Activated CD4-positive, alpha-beta T cell treated with anti-CD3 and anti-CD28 coated beads, Interleukin-2, Interleukin-6, amounts not matched to agents 100 ng/mL and 50 ng/mL, durations not matched to agents 16 hours and 8 hours (primary cell): ENCODE measurements at regions not wholly inside any gene's neighbourhood (a gene's known extent, or its start where the extent isn't known, plus 50 kb on each side); places are given as distances from the start of the nearest gene placed in this dataset.

Experiments used
- DNase-seq: peaks from one replicate; pipeline ENCODE4 v3.0.0-alpha.2; 2020

- no peak for DNase-seq
Observed at GRCh38 chr12:41924111-41924510, 220.6 kb downstream of the GXYLT1 start.

DNA sequence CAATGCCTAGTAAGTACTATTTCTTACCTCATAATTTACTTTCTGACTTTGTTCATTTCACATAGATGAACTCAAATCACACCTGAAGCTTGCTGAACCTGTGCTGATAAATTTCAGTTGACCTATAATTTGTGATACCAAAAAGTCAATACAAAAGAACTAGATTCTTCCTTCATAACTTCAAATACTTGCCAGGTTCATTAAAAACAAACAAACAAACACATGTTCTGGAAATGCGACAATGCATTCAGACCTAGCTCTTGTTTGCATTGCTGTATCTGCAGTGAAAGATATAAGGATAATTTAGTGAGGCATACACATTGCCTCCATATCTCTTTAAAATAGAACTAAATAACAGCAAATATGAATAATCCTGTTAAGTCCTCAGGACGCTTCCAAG, 221.3 kb downstream of the GXYLT1 start:
- DNase-seq, result no peak

DNA sequence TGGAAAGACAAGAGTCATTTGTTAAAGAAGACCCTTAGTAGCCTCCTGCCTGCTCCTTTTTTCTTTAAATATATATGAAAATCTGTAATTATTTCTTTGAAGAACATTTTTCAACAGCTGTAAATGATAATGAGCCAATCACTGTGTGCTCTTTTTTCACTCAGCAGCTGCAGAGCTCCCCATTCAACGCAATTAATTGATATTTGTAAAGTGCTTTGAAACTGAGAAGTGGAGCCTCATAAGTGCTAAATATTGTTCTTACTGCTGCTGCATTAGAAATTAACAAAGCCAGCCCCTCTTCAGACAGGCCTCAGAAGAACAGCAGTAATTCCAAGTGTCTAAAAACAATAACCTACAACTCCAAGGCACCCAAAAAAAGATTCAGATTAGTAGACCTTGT, 224.3 kb downstream of the GXYLT1 start:
- no peak for DNase-seq

GRCh38 chr12:41919526-41920261, 225.0 kb downstream of the GXYLT1 start:
- DNase-seq, result no peak

GRCh38 chr12:41919048-41919447, 225.6 kb downstream of the GXYLT1 start:
- no peak for DNase-seq

GRCh38 chr12:41917938-41918341, 226.7 kb downstream of the GXYLT1 start:
- DNase-seq, result no peak

DNA sequence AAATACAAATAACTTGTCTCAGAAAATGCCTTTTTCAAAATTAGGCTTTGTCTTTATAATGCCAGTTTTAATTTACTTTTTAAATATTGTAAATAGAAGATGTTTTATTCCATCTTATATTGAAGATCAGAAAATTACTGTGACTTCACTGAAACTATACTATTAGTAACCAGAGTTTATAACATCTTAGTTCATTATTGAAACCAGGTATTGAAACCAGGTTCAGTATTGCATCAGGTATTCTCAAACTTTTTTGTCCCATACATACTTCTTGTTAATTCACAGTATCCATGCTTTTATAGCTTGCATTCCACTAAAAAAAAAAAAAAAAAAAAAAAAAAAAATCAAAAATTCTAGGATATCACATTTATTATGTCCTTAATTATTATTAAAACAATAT, 227.5 kb downstream of the GXYLT1 start:
- DNase-seq, result no peak

GRCh38 chr12:41910578-41911320, 233.9 kb downstream of the GXYLT1 start:
- no peak for DNase-seq

GRCh38 chr12:41908206-41908605, 236.5 kb downstream of the GXYLT1 start:
- DNase-seq, result no peak

GRCh38 chr12:41907550-41907949, 237.1 kb downstream of the GXYLT1 start:
- DNase-seq, result no peak

- DNase-seq, result no peak
Observed at GRCh38 chr12:41907021-41907420, 237.7 kb downstream of the GXYLT1 start.

DNA sequence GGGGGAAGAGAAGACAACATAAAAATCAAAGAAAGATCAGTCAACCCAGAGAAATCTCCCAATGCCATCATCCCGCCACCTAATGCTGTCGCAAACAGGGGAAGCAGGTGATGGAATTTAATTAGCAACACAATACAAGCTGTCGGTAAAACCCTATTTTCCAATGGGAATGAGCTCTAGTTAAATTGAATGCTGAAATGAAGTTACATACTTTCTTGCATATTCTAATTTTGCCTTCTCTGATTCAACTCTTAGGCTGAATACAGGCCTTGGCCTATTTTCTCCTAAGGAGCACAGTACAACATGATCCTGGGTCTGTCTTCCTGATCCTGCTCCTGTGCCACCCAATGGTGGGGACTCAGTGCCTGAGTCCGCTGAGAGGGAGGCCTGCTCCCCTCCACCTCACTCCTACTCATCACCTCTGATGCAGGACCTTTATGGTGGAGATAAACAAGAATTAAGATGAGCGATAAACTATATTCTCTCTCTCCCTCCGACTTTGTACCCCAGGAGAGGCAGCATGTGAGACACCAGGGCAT, 238.8 kb downstream of the GXYLT1 start:
- no peak for DNase-seq

DNA sequence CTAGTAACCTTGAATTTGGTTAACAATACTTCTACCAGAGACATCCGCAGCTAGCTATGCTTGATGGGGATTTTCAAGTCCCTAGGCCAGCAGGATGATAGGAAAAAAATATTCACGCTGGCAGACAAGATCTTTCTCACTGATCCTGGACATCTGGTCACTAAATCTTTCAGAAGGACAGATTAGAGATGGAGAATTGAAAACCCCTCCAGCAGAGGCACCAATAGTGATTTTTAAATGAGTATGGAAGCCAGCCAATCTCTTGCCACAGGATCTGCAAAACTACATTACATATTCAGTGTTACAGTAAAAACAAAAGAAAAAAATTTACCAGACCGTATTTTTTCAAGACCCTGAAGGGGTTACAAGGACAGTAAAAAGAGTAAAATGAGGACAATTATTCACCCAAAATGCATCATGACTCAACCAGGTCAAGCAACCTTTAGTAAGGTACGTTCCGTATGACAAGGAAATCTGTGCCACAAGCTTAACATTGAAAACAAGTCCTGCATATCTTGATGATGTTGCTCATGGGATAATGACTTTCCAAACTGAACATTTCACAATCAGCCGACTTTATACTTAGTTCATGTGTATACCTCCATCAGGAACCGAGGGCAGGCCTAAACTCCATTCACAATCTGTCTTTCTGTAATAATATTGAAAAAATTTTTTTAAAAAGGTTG, 239.5 kb downstream of the GXYLT1 start:
- DNase-seq, result no peak

DNA sequence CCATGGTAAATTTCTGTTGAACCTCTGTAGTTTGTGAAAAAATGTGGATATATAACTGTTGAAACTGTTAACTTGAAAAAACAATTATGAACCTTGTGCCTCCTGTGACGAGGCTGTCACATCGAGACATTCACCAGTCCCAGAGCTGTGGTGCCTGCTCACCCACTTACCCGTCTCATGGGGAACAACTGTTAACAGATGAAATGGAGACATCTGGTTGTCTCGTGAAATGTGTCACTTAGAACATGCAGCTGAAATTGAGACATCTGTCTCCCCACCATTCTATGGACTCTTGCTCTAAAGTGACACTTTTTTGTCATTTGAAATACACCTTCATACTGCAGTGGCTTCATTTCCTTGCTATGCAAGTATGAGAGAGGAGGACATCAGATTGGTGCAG, 240.6 kb downstream of the GXYLT1 start:
- DNase-seq, result no peak

GRCh38 chr12:41903014-41903708, 241.5 kb downstream of the GXYLT1 start:
- no peak for DNase-seq

GRCh38 chr12:41899577-41899976, 245.1 kb downstream of the GXYLT1 start:
- no peak for DNase-seq

DNA sequence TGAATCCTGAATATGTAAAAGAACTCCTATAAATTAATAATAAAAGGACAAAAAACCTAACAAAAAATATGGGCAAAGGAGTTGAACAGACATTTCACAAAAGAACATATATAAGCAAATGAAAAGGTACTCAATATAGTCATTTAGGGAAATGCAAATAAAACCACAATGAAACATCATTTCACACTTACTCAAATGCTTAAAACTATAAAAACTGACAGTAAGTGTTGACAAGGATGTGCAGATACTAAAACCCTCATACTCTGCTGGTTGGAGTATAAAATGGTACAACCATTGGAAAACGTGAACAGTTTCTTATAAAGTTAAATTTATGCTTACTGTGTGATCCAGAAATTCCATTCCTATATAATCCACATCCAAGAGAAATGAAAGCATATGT, 247.1 kb downstream of the GXYLT1 start:
- peak; percentile 23 for DNase-seq

GRCh38 chr12:41893491-41893890, 251.2 kb downstream of the GXYLT1 start:
- DNase-seq, result no peak

- DNase-seq, result no peak
Observed at GRCh38 chr12:41892302-41892701, 252.4 kb downstream of the GXYLT1 start.

DNA sequence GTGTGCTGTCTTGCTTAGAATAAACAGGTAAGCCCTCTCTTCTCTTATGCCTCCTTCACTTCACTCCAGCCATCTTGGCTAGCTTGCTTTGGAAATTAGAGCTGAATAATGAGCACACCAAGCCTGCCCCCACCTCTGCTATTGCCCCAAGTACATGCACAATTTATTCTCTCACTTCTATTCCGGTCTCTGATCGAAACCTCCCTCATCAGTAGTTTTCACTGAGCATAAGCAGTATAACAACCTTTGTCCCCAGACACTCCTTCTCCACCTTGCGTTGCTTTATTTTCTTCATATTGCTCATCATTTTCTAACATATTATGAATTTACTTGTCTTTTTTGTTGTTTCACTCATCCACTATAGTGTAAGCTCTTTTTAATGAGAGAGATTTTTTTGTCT, 253.4 kb downstream of the GXYLT1 start:
- DNase-seq, result no peak

DNA sequence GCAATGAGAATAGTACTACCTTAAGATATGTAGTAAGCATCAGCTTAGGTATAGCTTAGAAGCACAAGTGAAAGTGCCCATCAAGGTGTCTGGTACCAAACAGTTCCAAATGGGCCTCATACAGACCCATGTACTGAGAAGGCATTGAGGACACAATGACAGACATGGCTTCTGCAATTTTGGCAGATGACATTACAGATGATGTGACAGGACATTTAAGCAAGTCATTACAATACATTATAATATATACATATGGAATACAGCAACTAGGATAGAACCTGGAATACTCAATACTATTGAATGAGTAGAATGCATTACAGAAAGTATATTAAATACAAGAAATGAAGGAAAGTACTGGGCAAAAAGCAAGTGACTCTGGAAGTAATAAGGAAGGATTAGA, 256.4 kb downstream of the GXYLT1 start:
- DNase-seq, result no peak

DNA sequence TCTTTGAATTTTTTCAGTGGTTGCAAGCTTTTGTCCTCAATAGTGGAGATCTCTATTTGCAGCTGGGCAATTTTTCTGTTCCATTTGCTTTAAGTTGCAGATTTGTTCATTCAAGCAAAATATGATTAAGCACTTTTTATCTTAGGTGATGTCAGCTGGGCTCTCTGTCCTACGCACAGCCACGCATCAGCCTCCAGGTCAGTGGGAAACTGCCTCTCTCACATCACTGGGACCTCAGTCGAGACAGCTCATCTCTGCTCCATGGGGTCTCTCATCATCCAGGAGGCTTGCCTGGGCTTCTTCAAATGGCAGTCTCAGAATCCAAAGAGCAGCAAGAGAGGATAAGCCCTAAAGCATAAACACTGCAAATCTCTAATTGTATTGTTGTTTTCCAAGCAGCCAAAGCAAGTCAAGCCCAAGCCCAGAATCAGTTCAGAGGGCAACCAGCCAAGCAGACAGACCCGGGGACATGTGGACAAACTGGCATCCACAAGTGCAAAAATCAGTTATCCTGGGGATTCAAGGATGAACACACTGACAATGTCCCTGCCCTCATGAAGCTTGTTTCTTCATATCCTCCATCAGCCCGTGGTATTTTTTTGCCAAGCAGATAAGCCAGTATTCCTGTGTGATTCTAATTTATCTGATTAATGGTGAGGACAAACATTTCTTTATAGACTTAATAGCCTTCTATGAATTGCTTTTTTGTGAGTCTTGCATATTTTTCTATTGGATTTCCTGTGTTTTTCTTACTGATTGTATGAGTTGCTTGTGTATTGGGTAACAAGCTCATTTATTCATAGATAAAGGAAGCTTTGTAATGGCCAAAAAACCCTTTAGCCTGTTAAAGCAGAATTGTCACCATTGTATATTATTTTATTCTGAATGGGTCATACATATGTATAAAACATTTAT, 262.5 kb downstream of the GXYLT1 start:
- no peak for DNase-seq
